Glutamatergic neuron (in vitro differentiated cells): ENCODE measurements at regions not wholly inside any gene's neighbourhood (a gene's known extent, or its start where the extent isn't known, plus 50 kb on each side); places are given as distances from the start of the nearest gene placed in this dataset.

Experiments used
- DNase-seq: peaks from one replicate; pipeline ENCODE4 v3.0.0; 2022
- H3K27ac Mint-ChIP-seq: one replicate; pipeline ENCODE4 v1.8.0; 2020; ENCODE audit warnings: mild to moderate bottlenecking, mixed read lengths, inconsistent platforms; ENCODE audit not compliant: unreplicated experiment
- H3K27me3 Mint-ChIP-seq: one replicate; pipeline ENCODE4 v1.8.0; 2020; ENCODE audit warnings: mild to moderate bottlenecking, moderate library complexity, mixed read lengths, inconsistent platforms; ENCODE audit not compliant: unreplicated experiment
- H3K36me3 Mint-ChIP-seq: one replicate; pipeline ENCODE4 v1.8.0; 2020; ENCODE audit warnings: mild to moderate bottlenecking, mixed read lengths, inconsistent platforms; ENCODE audit not compliant: unreplicated experiment
- H3K4me1 Mint-ChIP-seq: one replicate; pipeline ENCODE4 v1.8.0; 2020; ENCODE audit warnings: mild to moderate bottlenecking, low read depth, mixed read lengths, inconsistent platforms; ENCODE audit not compliant: unreplicated experiment
- H3K4me3 Mint-ChIP-seq: one replicate; pipeline ENCODE4 v1.8.0; 2020; ENCODE audit warnings: mild to moderate bottlenecking, mixed read lengths, inconsistent platforms; ENCODE audit not compliant: unreplicated experiment
- H3K9me3 Mint-ChIP-seq: one replicate; pipeline ENCODE4 v1.8.0; 2020; ENCODE audit warnings: mild to moderate bottlenecking, moderate library complexity, mixed read lengths, inconsistent platforms; ENCODE audit not compliant: unreplicated experiment
- TF ChIP-seq, protein P1 (sequence below): fragments of 200-600 bp; sonication (generic); IDR thresholded peaks from one replicate; pipeline ENCODE4 v1.5.0; 2021; ENCODE audit not compliant: partially characterized antibody, unreplicated experiment

DNA sequence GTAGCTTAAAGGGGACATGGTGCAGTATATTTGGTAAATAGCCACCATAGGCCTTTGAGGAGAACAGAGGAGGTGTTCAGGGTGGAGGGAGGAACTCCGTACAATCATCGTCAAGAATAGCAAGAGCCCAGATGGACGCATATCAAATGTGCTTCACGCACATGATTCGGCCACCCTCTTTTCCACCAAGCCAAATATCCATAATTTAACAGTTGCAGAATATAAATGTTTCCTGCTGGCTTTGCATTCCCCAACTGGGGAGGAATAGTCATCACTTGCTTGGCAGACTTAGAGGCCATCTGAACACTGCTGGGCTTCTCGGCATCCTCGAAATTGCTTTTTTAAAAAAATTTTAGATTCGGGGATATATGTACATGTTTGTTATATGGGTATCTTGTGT is 111.9 kb upstream of the ERCC4 start:
- Mint-ChIP-seq H3K4me1 (no peaks in the 10 kb centered on the region), H3K36me3 (no peaks in the 10 kb centered on the region), H3K27me3 (no peaks in the 10 kb centered on the region), H3K27ac (no peak overlapping the region), H3K9me3 (no peaks in the 10 kb centered on the region), H3K4me3 (no peak overlapping the region)
- no peak for DNase-seq
- TF ChIP-seq, protein P1, sequence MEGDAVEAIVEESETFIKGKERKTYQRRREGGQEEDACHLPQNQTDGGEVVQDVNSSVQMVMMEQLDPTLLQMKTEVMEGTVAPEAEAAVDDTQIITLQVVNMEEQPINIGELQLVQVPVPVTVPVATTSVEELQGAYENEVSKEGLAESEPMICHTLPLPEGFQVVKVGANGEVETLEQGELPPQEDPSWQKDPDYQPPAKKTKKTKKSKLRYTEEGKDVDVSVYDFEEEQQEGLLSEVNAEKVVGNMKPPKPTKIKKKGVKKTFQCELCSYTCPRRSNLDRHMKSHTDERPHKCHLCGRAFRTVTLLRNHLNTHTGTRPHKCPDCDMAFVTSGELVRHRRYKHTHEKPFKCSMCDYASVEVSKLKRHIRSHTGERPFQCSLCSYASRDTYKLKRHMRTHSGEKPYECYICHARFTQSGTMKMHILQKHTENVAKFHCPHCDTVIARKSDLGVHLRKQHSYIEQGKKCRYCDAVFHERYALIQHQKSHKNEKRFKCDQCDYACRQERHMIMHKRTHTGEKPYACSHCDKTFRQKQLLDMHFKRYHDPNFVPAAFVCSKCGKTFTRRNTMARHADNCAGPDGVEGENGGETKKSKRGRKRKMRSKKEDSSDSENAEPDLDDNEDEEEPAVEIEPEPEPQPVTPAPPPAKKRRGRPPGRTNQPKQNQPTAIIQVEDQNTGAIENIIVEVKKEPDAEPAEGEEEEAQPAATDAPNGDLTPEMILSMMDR = no peak

DNA sequence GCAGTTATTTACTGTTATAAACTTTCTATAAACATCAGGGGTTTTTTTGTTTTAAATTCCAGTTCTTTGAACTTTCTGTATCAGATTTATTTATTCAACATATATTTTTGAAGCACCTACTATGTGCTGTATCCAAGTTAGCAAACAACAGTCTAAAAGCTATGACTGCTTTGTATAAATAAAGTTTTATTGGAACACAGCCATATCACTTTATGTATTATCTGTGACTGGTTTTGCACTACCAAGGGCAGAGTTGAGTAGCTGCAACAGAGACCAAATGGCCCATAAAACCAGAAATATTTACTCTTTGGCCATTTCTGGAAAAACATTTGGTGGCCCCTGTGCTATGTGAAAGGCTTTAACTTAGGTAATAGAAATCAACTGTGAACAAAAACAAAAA is 110.2 kb upstream of the ERCC4 start:
- Mint-ChIP-seq H3K36me3 (no peaks in the 10 kb centered on the region), H3K4me3 (no peak overlapping the region), H3K9me3 (peaks cover 2% of the 10 kb centered on the region), H3K27me3 (no peaks in the 10 kb centered on the region), H3K4me1 (no peaks in the 10 kb centered on the region), H3K27ac (no peak overlapping the region)
- DNase-seq = no peak
- TF ChIP-seq, protein P1 = no peak

DNA sequence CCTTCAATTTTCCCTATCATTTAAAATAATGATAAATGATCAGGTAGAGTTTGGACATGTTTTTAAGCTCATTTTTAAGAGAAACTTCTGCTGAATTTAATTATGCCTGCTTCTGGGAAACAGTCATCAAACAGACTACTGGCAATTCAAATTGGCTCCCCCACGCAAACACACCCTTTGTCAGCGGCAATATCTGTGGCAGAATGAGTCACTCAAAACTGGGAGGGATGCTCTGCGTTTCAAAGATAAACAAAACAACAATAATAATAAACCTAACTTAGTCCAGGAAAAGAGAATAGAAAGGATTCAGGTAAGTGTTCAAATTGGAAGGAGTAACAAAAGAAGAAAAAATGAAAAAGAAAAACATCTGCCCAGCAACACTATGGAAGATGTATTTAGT is 108.1 kb upstream of the ERCC4 start:
- Mint-ChIP-seq H3K36me3 (no peaks in the 10 kb centered on the region), H3K4me3 (no peak overlapping the region), H3K27ac (no peak overlapping the region), H3K27me3 (peaks cover 2% of the 10 kb centered on the region), H3K9me3 (peaks cover 2% of the 10 kb centered on the region), H3K4me1 (no peaks in the 10 kb centered on the region)
- no peak for DNase-seq
- TF ChIP-seq, protein P1 = no peak

DNA sequence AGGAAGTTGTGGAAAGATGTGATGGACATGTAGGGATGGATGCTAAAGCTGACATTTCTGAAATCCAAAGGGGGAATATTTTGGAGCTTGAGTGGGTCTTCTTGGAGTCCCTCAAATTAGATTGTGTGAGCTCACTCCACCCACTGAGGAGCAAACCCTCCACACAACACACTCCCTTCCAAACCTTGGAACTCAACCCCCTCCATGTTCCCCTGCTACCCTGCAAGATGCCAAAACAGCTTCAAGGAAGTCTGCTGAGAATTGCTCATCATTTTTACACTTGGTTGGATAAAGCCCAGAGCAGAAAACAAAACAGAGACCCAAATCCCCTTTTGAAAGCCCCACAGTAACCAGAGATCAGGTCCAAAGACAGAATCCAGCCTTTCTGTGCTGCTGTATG is 103.3 kb upstream of the ERCC4 start:
- Mint-ChIP-seq H3K27me3 (peaks cover 6% of the 10 kb centered on the region), H3K27ac (no peak overlapping the region)
- DNase-seq = no peak

DNA sequence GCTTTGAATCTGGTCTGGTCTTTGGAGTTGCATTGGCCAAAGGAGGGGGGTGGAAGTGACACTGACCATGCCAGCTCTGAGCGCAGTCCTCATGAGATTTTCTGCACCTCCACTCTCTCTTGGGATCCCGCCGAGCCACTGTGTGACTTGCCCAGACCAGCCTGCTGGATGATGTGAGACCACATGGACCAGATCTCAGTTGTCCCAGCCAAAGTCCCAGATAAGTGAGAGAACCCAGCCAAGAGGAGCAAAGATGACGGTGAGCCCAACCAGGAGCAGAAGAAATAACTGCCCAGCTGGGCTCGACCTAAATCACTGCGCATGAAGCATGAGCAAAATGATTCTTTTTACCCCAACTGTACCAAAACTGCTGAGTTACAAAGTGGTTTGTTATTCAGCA is 96.5 kb upstream of the ERCC4 start:
- no peaks in the 10 kb centered on the region for H3K36me3 Mint-ChIP-seq
- DNase-seq = no peak
- H3K4me3 Mint-ChIP-seq = no peak overlapping the region
- TF ChIP-seq, protein P1 = no peak
- H3K9me3 Mint-ChIP-seq = no peaks in the 10 kb centered on the region
- no peaks in the 10 kb centered on the region for H3K4me1 Mint-ChIP-seq
- no peak overlapping the region for H3K27ac Mint-ChIP-seq
- H3K27me3 Mint-ChIP-seq = no peaks in the 10 kb centered on the region

More for the DNA sequence above, 103.3 kb upstream of the ERCC4 start:
- Mint-ChIP-seq H3K9me3 (peaks cover 2% of the 10 kb centered on the region), H3K36me3 (no peaks in the 10 kb centered on the region), H3K4me1 (no peaks in the 10 kb centered on the region), H3K4me3 (no peak overlapping the region)
- TF ChIP-seq, protein P1 = no peak
